Loucy (cell line): ENCODE measurements at regions not wholly inside any gene's neighbourhood (a gene's known extent, or its start where the extent isn't known, plus 50 kb on each side); places are given as distances from the start of the nearest gene placed in this dataset.

Experiments used
- H2AFZ ChIP-seq: fragments of 200-600 bp; sonication (generic); 2 replicates; pipeline ENCODE4 v1.6.0; 2016; ENCODE audit warnings: antibody characterized with exemption, mild to moderate bottlenecking, low read length, moderate library complexity
- H3F3A ChIP-seq: fragments of 200-600 bp; 2 replicates; pipeline ENCODE4 v1.6.0; 2016; ENCODE audit warnings: antibody characterized with exemption, low read depth, mild to moderate bottlenecking
- H3K27me3 ChIP-seq: fragments of 200-600 bp; sonication (generic); 2 replicates; pipeline ENCODE4 v1.6.1; 2014; ENCODE audit warnings: low read length, mild to moderate bottlenecking; ENCODE audit not compliant: insufficient read depth, poor library complexity, severe bottlenecking
- H3K36me3 ChIP-seq: fragments of 200-600 bp; sonication (generic); 2 replicates; pipeline ENCODE4 v1.6.1; 2016; ENCODE audit warnings: low read length; ENCODE audit not compliant: insufficient read depth
- H3K4me1 ChIP-seq: fragments of 200-600 bp; sonication (generic); 2 replicates; pipeline ENCODE4 v1.5.1; 2014; ENCODE audit warnings: low read length, mild to moderate bottlenecking; ENCODE audit not compliant: insufficient read depth, poor library complexity, severe bottlenecking
- H3K4me2 ChIP-seq: fragments of 200-600 bp; sonication (generic); 2 replicates; pipeline ENCODE4 v1.6.0; 2014; ENCODE audit warnings: antibody characterized with exemption, low read length, low read depth, mild to moderate bottlenecking; ENCODE audit not compliant: poor library complexity, severe bottlenecking
- H3K4me3 ChIP-seq: fragments of 200-600 bp; sonication (generic); 2 replicates; pipeline ENCODE4 v1.5.1; 2014; ENCODE audit warnings: low read length, mild to moderate bottlenecking, mixed read lengths; ENCODE audit not compliant: poor library complexity, severe bottlenecking
- H3K79me2 ChIP-seq: fragments of 200-600 bp; sonication (generic); 2 replicates; pipeline ENCODE4 v1.6.1; 2014; ENCODE audit warnings: low read length; ENCODE audit not compliant: insufficient read depth
- H3K9ac ChIP-seq: fragments of 200-600 bp; sonication (generic); 2 replicates; pipeline ENCODE4 v1.6.0; 2014; ENCODE audit warnings: mild to moderate bottlenecking, low read depth, low read length, moderate library complexity; ENCODE audit not compliant: poor library complexity, severe bottlenecking
- H3K9me2 ChIP-seq: fragments of 200-600 bp; sonication (generic); replicated peaks from 2 replicates; pipeline ENCODE4 v1.6.1; 2016; ENCODE audit warnings: low read depth, low read length, mixed read lengths
- H3K9me3 ChIP-seq: fragments of 200-600 bp; sonication (generic); 2 replicates; pipeline ENCODE4 v1.6.1; 2014; ENCODE audit warnings: mild to moderate bottlenecking, antibody characterized with exemption, low read length, low read depth; ENCODE audit not compliant: insufficient read depth
- H4K20me1 ChIP-seq: fragments of 200-600 bp; sonication (generic); 2 replicates; pipeline ENCODE4 v1.6.0; 2014; ENCODE audit warnings: antibody characterized with exemption, low read length, mild to moderate bottlenecking; ENCODE audit not compliant: insufficient read depth, poor library complexity, severe bottlenecking
- CTCF ChIP-seq: fragments of 200-600 bp; sonication (generic); conservative IDR thresholded peaks from 2 replicates; pipeline ENCODE4 v1.5.1; 2014; ENCODE audit warnings: mild to moderate bottlenecking, antibody characterized with exemption, low read length
- EZH2phosphoT487 ChIP-seq: fragments of 200-600 bp; IDR thresholded peaks from 2 replicates; pipeline ENCODE4 v1.6.1; 2018; ENCODE audit warnings: antibody characterized with exemption, mild to moderate bottlenecking, moderate library complexity, borderline replicate concordance

GRCh38 chr11:121877152-121877551 is 238.9 kb downstream of the BLID start:
- Histone ChIP-seq H3K4me3 (no peak overlapping the region), H2AFZ (no peak overlapping the region), H3K27me3 (no peaks in the 10 kb centered on the region), H3K9me2 (no peaks in the 10 kb centered on the region), H3K4me2 (no peak overlapping the region), H3F3A (no peaks in the 10 kb centered on the region), H3K4me1 (no peaks in the 10 kb centered on the region), H3K9me3 (no peaks in the 10 kb centered on the region), H3K36me3 (no peaks in the 10 kb centered on the region), H3K79me2 (no peaks in the 10 kb centered on the region), H4K20me1 (no peaks in the 10 kb centered on the region), H3K9ac (no peak overlapping the region)
- no peak for TF ChIP-seq EZH2phosphoT487
- TF ChIP-seq CTCF = no peak

- Histone ChIP-seq H3K27me3 (no peaks in the 10 kb centered on the region), H3F3A (no peaks in the 10 kb centered on the region)
Measured at GRCh38 chr11:121873766-121874165, 242.2 kb downstream of the BLID start.

GRCh38 chr11:121872356-121872755 is 243.7 kb downstream of the BLID start:
- Histone ChIP-seq H3K9ac (no peak overlapping the region), H2AFZ (no peak overlapping the region)
- TF ChIP-seq EZH2phosphoT487 (no peak), CTCF (no peak)

More at GRCh38 chr11:121873766-121874165, 242.2 kb downstream of the BLID start:
- H3K9me3 ChIP-seq = no peaks in the 10 kb centered on the region
- H4K20me1 ChIP-seq = no peaks in the 10 kb centered on the region
- no peaks in the 10 kb centered on the region for H3K9me2 ChIP-seq
- no peaks in the 10 kb centered on the region for H3K79me2 ChIP-seq
- H3K4me3 ChIP-seq = no peak overlapping the region
- TF ChIP-seq EZH2phosphoT487 (no peak), CTCF (no peak)
- no peak overlapping the region for H3K4me2 ChIP-seq
- H3K4me1 ChIP-seq = no peaks in the 10 kb centered on the region
- no peaks in the 10 kb centered on the region for H3K36me3 ChIP-seq
- H2AFZ ChIP-seq = no peak overlapping the region
- H3K9ac ChIP-seq = no peak overlapping the region

More at GRCh38 chr11:121872356-121872755, 243.7 kb downstream of the BLID start:
- no peaks in the 10 kb centered on the region for H3K79me2 ChIP-seq
- no peaks in the 10 kb centered on the region for H3F3A ChIP-seq
- no peaks in the 10 kb centered on the region for H4K20me1 ChIP-seq
- H3K27me3 ChIP-seq = no peaks in the 10 kb centered on the region
- no peaks in the 10 kb centered on the region for H3K9me3 ChIP-seq
- no peak overlapping the region for H3K4me2 ChIP-seq
- H3K36me3 ChIP-seq = no peaks in the 10 kb centered on the region
- no peak overlapping the region for H3K4me3 ChIP-seq
- no peaks in the 10 kb centered on the region for H3K9me2 ChIP-seq
- H3K4me1 ChIP-seq = no peaks in the 10 kb centered on the region
